GM23338 (cell line): ENCODE measurements at regions not wholly inside any gene's neighbourhood (a gene's known extent, or its start where the extent isn't known, plus 50 kb on each side); places are given as distances from the start of the nearest gene placed in this dataset.

Experiments used
- ATAC-seq: fragments of 200-7000 bp; cut with Tn5 transposase; 3 replicates; pipeline ENCODE4 v1.9.1; 2020
- DNase-seq: peaks from one replicate; pipeline ENCODE4 v3.0.0-alpha.2; 2015; ENCODE audit warnings: low spot score
- H2AFZ ChIP-seq: fragments of 200-600 bp; sonication (generic); 2 replicates; pipeline ENCODE4 v1.8.0; 2016; ENCODE audit warnings: antibody characterized with exemption, mild to moderate bottlenecking, moderate library complexity
- H3F3A ChIP-seq: fragments of 200-600 bp; sonication (generic); replicated peaks from 2 replicates; pipeline ENCODE4 v1.8.0; 2017; ENCODE audit warnings: antibody characterized with exemption, mixed run types, low read depth
- H3K27ac ChIP-seq: fragments of 200-600 bp; sonication (generic); 2 replicates; pipeline ENCODE4 v1.6.1; 2016; ENCODE audit warnings: low read depth
- H3K27me3 ChIP-seq: fragments of 200-600 bp; sonication (generic); 2 replicates; pipeline ENCODE4 v1.8.0; 2016; ENCODE audit warnings: mild to moderate bottlenecking, mixed run types, moderate library complexity; ENCODE audit not compliant: insufficient read depth
- H3K36me3 ChIP-seq: fragments of 200-600 bp; sonication (generic); 2 replicates; pipeline ENCODE4 v1.8.0; 2016; ENCODE audit warnings: mild to moderate bottlenecking; ENCODE audit not compliant: insufficient read depth
- H3K4me1 ChIP-seq: fragments of 200-600 bp; sonication (generic); 2 replicates; pipeline ENCODE4 v1.8.0; 2016; ENCODE audit warnings: mild to moderate bottlenecking, moderate library complexity; ENCODE audit not compliant: insufficient read depth
- H3K4me2 ChIP-seq: fragments of 200-600 bp; sonication (generic); 2 replicates; pipeline ENCODE4 v1.7.1; 2017; ENCODE audit warnings: mixed run types
- H3K4me3 ChIP-seq: fragments of 200-600 bp; sonication (generic); 2 replicates; pipeline ENCODE4 v1.6.1; 2016; ENCODE audit warnings: mixed run types
- H3K79me2 ChIP-seq: fragments of 200-600 bp; sonication (generic); replicated peaks from 2 replicates; pipeline ENCODE4 v1.8.0; 2017; ENCODE audit warnings: mild to moderate bottlenecking; ENCODE audit not compliant: insufficient read depth
- H3K9me2 ChIP-seq: fragments of 200-600 bp; sonication (generic); 2 replicates; pipeline ENCODE4 v1.8.0; 2017; ENCODE audit not compliant: insufficient read depth
- H4K20me1 ChIP-seq: fragments of 200-600 bp; sonication (generic); replicated peaks from 2 replicates; pipeline ENCODE4 v1.8.0; 2017; ENCODE audit warnings: mild to moderate bottlenecking; ENCODE audit not compliant: insufficient read depth
- H3K27ac Mint-ChIP-seq: 2 replicates; pipeline ENCODE4 v1.8.0; 2020; ENCODE audit warnings: inconsistent platforms, mild to moderate bottlenecking, moderate library complexity, mixed read lengths
- H3K27me3 Mint-ChIP-seq: 3 replicates; pipeline ENCODE4 v1.8.0; 2022; ENCODE audit warnings: low read depth, mild to moderate bottlenecking, moderate library complexity, mixed read lengths, inconsistent platforms; ENCODE audit not compliant: insufficient read depth, poor library complexity
- H3K36me3 Mint-ChIP-seq: 3 replicates; pipeline ENCODE4 v1.8.0; 2021; ENCODE audit warnings: low read depth, mild to moderate bottlenecking, inconsistent platforms, moderate library complexity, mixed read lengths
- H3K4me1 Mint-ChIP-seq: 3 replicates; pipeline ENCODE4 v1.8.0; 2020; ENCODE audit warnings: mild to moderate bottlenecking, inconsistent platforms, mixed read lengths
- H3K4me3 Mint-ChIP-seq: 3 replicates; pipeline ENCODE4 v1.8.0; 2021; ENCODE audit warnings: moderate library complexity, mild to moderate bottlenecking, inconsistent platforms, mixed read lengths
- H3K9me3 Mint-ChIP-seq: 3 replicates; pipeline ENCODE4 v1.8.0; 2020; ENCODE audit warnings: moderate library complexity, mild to moderate bottlenecking, inconsistent platforms, mixed read lengths
- CREB1 ChIP-seq: fragments of 250-450 bp; sonication (Bioruptor Pico); IDR thresholded peaks from 2 replicates; pipeline ENCODE4 v1.5.0; 2020; ENCODE audit warnings: low read depth, mild to moderate bottlenecking, moderate library complexity
- EZH2 ChIP-seq: fragments of 200-600 bp; sonication (generic); IDR thresholded peaks from one replicate; pipeline ENCODE4 v1.8.0; 2017; ENCODE audit warnings: antibody characterized with exemption, mild to moderate bottlenecking, low read depth; ENCODE audit not compliant: unreplicated experiment
- EZH2phosphoT487 ChIP-seq: fragments of 200-600 bp; sonication (generic); IDR thresholded peaks from one replicate; pipeline ENCODE4 v1.8.1; 2018; ENCODE audit warnings: antibody characterized with exemption; ENCODE audit not compliant: unreplicated experiment
- JUNB ChIP-seq: IDR thresholded peaks from one replicate; pipeline ENCODE4 v1.6.1; 2016; ENCODE audit warnings: antibody characterized with exemption; ENCODE audit not compliant: unreplicated experiment
- NANOG ChIP-seq: IDR thresholded peaks from 2 replicates; pipeline ENCODE4 v1.6.1; 2016; ENCODE audit warnings: antibody characterized with exemption, borderline replicate concordance
- POLR2AphosphoS5 ChIP-seq: IDR thresholded peaks from 2 replicates; pipeline ENCODE4 v1.6.1; 2016; ENCODE audit warnings: antibody characterized with exemption, low read depth
- STAT1 ChIP-seq: IDR thresholded peaks from one replicate; pipeline ENCODE4 v1.6.1; 2016; ENCODE audit warnings: antibody characterized with exemption; ENCODE audit not compliant: unreplicated experiment
- ZNF114 ChIP-seq: fragments of 250-450 bp; sonication (Bioruptor Pico); IDR thresholded peaks from 2 replicates; pipeline ENCODE4 v1.5.0; 2020; ENCODE audit warnings: mild to moderate bottlenecking, moderate library complexity
- ZNF331 ChIP-seq: fragments of 250-450 bp; sonication (Bioruptor Pico); IDR thresholded peaks from 2 replicates; pipeline ENCODE4 v1.5.0; 2020; ENCODE audit warnings: low read depth, mild to moderate bottlenecking, moderate library complexity
- TF ChIP-seq, protein P1 (sequence below), 2 experiments: fragments of 200-600 bp in 1 of 2; sonication (generic) in 1 of 2; conservative IDR thresholded peaks; 2 replicates each; pipeline versions ENCODE4 v1.5.1 to v1.6.1; 2016 to 2017; ENCODE audit warnings: antibody characterized with exemption in 2 of 2, low read depth in 2 of 2, mild to moderate bottlenecking in 2 of 2, moderate library complexity in 1 of 2
- TF ChIP-seq, protein P2 (sequence below): IDR thresholded peaks from 2 replicates; pipeline ENCODE4 v1.6.1; 2016; ENCODE audit warnings: antibody characterized with exemption
- TF ChIP-seq, protein P3 (sequence below): fragments of 250-450 bp; sonication (Bioruptor Pico); IDR thresholded peaks from 2 replicates; pipeline ENCODE4 v1.5.0; 2020; ENCODE audit warnings: mild to moderate bottlenecking, moderate library complexity
- TF ChIP-seq, protein P4 (sequence below): IDR thresholded peaks from one replicate; pipeline ENCODE4 v1.6.1; 2018; ENCODE audit warnings: antibody characterized with exemption; ENCODE audit not compliant: unreplicated experiment

DNA sequence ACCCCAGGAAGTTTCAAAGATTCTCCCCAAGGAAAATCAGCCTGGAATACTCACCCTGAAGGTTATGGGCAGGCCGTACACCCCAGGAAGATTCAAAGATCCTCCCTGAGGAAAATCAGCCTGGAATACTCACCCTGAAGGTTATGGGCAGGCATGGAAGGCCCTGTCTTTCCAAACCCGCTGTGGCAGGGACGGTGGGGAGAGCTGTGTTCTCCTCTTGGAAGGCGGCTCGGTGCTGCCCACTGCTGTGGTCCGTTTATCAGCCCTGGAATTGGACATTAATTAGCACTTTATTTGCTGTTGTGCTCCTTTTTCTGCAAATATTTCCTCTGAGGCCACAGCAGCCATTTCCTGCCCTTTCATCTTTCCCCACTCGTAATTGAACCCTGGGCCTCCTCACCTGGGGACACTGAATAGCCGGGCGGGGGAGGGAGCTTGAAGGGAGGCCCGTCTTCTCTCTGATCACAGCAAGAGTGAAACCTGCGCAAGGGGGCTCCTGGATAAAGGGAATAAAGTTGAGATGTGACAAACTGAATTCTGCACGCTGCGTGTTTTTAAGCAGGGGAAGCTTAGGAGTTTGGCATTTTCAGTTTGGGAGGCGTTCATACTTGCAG, 308.7 kb upstream of the SALL3 start:
- no peak for ATAC-seq
- no peak overlapping the region for H3K4me3 ChIP-seq
- H3K27me3 ChIP-seq = no peaks in the 10 kb centered on the region
- TF ChIP-seq, protein P1, sequence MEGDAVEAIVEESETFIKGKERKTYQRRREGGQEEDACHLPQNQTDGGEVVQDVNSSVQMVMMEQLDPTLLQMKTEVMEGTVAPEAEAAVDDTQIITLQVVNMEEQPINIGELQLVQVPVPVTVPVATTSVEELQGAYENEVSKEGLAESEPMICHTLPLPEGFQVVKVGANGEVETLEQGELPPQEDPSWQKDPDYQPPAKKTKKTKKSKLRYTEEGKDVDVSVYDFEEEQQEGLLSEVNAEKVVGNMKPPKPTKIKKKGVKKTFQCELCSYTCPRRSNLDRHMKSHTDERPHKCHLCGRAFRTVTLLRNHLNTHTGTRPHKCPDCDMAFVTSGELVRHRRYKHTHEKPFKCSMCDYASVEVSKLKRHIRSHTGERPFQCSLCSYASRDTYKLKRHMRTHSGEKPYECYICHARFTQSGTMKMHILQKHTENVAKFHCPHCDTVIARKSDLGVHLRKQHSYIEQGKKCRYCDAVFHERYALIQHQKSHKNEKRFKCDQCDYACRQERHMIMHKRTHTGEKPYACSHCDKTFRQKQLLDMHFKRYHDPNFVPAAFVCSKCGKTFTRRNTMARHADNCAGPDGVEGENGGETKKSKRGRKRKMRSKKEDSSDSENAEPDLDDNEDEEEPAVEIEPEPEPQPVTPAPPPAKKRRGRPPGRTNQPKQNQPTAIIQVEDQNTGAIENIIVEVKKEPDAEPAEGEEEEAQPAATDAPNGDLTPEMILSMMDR (conservative IDR thresholded peaks at IDR 0.05; ENCODE audit: low read depth in 2 of 2) = no peak
- TF ChIP-seq, protein P2, sequence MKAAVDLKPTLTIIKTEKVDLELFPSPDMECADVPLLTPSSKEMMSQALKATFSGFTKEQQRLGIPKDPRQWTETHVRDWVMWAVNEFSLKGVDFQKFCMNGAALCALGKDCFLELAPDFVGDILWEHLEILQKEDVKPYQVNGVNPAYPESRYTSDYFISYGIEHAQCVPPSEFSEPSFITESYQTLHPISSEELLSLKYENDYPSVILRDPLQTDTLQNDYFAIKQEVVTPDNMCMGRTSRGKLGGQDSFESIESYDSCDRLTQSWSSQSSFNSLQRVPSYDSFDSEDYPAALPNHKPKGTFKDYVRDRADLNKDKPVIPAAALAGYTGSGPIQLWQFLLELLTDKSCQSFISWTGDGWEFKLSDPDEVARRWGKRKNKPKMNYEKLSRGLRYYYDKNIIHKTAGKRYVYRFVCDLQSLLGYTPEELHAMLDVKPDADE = no peak
- TF ChIP-seq STAT1 (no peak), EZH2phosphoT487 (no peak), CREB1 (CRISPR knock-in tag) (no peak), ZNF114 (CRISPR knock-in tag) (no peak), ZNF331 (no peak), NANOG (no peak), POLR2AphosphoS5 (no peak), JUNB (no peak), EZH2 (no peak)
- TF ChIP-seq, protein P3, sequence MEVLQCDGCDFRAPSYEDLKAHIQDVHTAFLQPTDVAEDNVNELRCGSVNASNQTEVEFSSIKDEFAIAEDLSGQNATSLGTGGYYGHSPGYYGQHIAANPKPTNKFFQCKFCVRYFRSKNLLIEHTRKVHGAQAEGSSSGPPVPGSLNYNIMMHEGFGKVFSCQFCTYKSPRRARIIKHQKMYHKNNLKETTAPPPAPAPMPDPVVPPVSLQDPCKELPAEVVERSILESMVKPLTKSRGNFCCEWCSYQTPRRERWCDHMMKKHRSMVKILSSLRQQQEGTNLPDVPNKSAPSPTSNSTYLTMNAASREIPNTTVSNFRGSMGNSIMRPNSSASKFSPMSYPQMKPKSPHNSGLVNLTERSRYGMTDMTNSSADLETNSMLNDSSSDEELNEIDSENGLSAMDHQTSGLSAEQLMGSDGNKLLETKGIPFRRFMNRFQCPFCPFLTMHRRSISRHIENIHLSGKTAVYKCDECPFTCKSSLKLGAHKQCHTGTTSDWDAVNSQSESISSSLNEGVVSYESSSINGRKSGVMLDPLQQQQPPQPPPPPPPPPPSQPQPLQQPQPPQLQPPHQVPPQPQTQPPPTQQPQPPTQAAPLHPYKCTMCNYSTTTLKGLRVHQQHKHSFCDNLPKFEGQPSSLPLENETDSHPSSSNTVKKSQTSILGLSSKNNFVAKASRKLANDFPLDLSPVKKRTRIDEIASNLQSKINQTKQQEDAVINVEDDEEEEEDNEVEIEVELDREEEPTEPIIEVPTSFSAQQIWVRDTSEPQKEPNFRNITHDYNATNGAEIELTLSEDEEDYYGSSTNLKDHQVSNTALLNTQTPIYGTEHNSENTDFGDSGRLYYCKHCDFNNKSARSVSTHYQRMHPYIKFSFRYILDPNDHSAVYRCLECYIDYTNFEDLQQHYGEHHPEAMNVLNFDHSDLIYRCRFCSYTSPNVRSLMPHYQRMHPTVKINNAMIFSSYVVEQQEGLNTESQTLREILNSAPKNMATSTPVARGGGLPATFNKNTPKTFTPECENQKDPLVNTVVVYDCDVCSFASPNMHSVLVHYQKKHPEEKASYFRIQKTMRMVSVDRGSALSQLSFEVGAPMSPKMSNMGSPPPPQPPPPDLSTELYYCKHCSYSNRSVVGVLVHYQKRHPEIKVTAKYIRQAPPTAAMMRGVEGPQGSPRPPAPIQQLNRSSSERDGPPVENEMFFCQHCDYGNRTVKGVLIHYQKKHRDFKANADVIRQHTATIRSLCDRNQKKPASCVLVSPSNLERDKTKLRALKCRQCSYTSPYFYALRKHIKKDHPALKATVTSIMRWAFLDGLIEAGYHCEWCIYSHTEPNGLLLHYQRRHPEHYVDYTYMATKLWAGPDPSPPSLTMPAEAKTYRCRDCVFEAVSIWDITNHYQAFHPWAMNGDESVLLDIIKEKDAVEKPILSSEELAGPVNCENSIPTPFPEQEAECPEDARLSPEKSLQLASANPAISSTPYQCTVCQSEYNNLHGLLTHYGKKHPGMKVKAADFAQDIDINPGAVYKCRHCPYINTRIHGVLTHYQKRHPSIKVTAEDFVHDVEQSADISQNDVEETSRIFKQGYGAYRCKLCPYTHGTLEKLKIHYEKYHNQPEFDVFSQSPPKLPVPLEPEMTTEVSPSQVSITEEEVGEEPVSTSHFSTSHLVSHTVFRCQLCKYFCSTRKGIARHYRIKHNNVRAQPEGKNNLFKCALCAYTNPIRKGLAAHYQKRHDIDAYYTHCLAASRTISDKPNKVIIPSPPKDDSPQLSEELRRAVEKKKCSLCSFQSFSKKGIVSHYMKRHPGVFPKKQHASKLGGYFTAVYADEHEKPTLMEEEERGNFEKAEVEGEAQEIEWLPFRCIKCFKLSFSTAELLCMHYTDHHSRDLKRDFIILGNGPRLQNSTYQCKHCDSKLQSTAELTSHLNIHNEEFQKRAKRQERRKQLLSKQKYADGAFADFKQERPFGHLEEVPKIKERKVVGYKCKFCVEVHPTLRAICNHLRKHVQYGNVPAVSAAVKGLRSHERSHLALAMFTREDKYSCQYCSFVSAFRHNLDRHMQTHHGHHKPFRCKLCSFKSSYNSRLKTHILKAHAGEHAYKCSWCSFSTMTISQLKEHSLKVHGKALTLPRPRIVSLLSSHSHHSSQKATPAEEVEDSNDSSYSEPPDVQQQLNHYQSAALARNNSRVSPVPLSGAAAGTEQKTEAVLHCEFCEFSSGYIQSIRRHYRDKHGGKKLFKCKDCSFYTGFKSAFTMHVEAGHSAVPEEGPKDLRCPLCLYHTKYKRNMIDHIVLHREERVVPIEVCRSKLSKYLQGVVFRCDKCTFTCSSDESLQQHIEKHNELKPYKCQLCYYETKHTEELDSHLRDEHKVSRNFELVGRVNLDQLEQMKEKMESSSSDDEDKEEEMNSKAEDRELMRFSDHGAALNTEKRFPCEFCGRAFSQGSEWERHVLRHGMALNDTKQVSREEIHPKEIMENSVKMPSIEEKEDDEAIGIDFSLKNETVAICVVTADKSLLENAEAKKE (CRISPR knock-in tag) = no peak
- TF ChIP-seq, protein P4, sequence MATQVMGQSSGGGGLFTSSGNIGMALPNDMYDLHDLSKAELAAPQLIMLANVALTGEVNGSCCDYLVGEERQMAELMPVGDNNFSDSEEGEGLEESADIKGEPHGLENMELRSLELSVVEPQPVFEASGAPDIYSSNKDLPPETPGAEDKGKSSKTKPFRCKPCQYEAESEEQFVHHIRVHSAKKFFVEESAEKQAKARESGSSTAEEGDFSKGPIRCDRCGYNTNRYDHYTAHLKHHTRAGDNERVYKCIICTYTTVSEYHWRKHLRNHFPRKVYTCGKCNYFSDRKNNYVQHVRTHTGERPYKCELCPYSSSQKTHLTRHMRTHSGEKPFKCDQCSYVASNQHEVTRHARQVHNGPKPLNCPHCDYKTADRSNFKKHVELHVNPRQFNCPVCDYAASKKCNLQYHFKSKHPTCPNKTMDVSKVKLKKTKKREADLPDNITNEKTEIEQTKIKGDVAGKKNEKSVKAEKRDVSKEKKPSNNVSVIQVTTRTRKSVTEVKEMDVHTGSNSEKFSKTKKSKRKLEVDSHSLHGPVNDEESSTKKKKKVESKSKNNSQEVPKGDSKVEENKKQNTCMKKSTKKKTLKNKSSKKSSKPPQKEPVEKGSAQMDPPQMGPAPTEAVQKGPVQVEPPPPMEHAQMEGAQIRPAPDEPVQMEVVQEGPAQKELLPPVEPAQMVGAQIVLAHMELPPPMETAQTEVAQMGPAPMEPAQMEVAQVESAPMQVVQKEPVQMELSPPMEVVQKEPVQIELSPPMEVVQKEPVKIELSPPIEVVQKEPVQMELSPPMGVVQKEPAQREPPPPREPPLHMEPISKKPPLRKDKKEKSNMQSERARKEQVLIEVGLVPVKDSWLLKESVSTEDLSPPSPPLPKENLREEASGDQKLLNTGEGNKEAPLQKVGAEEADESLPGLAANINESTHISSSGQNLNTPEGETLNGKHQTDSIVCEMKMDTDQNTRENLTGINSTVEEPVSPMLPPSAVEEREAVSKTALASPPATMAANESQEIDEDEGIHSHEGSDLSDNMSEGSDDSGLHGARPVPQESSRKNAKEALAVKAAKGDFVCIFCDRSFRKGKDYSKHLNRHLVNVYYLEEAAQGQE = no peak
- Mint-ChIP-seq H3K4me1 (no peaks in the 10 kb centered on the region), H3K9me3 (peaks cover 86% of the 10 kb centered on the region), H3K36me3 (peaks cover 21% of the 10 kb centered on the region; the same call in 2 of the 3 replicates), H3K4me3 (no peak overlapping the region), H3K27me3 (peaks cover 5% of the 10 kb centered on the region), H3K27ac (no peak overlapping the region)
- H3K79me2 ChIP-seq = no peaks in the 10 kb centered on the region
- no peak overlapping the region for H2AFZ ChIP-seq
- H3K4me2 ChIP-seq = no peak overlapping the region
- H3F3A ChIP-seq = no peaks in the 10 kb centered on the region
- H3K4me1 ChIP-seq = no peaks in the 10 kb centered on the region
- no peaks in the 10 kb centered on the region for H3K9me2 ChIP-seq
- H4K20me1 ChIP-seq = no peaks in the 10 kb centered on the region
- no peak overlapping the region for H3K27ac ChIP-seq
- no peak for DNase-seq
- H3K36me3 ChIP-seq = no peaks in the 10 kb centered on the region; the same call in 1 of the 2 replicates
